CD4-positive, alpha-beta memory T cell (primary cell): ENCODE measurements at regions not wholly inside any gene's neighbourhood (a gene's known extent, or its start where the extent isn't known, plus 50 kb on each side); places are given as distances from the start of the nearest gene placed in this dataset.

Experiments
- CTCF ChIA-PET: fragments of 350-600 bp; sonication (Branson Sonifier 250); formaldehyde crosslinking; loops from one replicate; lab custom pipeline; 2021; ENCODE audit warnings: inconsistent platforms; ENCODE audit not compliant: partially characterized antibody; lab: Charles Lee
- POLR2A ChIA-PET: fragments of 350-600 bp; sonication (Branson Sonifier 250); formaldehyde crosslinking; loops from one replicate; lab custom pipeline; 2021; ENCODE audit not compliant: partially characterized antibody; lab: Charles Lee
- DNase-seq, 5 donors: peaks; one replicate each; pipeline versions ENCODE4 v3.0.0 to v3.0.0-alpha.2; 2020 to 2022; ENCODE audit warnings: mixed read lengths in 1 of 5
- H3K27ac ChIP-seq: one replicate; pipeline ENCODE4 v1.7.0; 2013; ENCODE audit warnings: low read depth, low read length
- H3K27me3 ChIP-seq: 2 replicates; pipeline ENCODE4 v1.7.0; 2013; ENCODE audit warnings: mild to moderate bottlenecking, low read length, moderate library complexity; ENCODE audit not compliant: insufficient read depth
- H3K36me3 ChIP-seq: 2 replicates; pipeline ENCODE4 v1.7.0; 2013; ENCODE audit warnings: mild to moderate bottlenecking, low read length, moderate library complexity; ENCODE audit not compliant: insufficient read depth
- H3K4me1 ChIP-seq: 2 replicates; pipeline ENCODE4 v1.7.0; 2013; ENCODE audit warnings: mild to moderate bottlenecking, low read length, moderate library complexity; ENCODE audit not compliant: insufficient read depth
- H3K4me3 ChIP-seq, 2 donors: one replicate each; pipeline ENCODE4 v1.7.0; 2013; ENCODE audit warnings: low read length in 2 of 2, mild to moderate bottlenecking in 1 of 2
- H3K9me3 ChIP-seq, 2 donors: one replicate each; pipeline ENCODE4 v1.7.0; 2013; ENCODE audit warnings: low read length in 2 of 2, control low read depth in 1 of 2; ENCODE audit not compliant: control insufficient read depth in 1 of 2
- H3K27ac Mint-ChIP-seq, 7 donors: one replicate each; pipeline ENCODE4 v1.8.0; 2020 to 2021; ENCODE audit warnings: mixed read lengths in 7 of 7, mild to moderate bottlenecking in 6 of 7, inconsistent platforms in 3 of 7, moderate library complexity in 3 of 7
- H3K27me3 Mint-ChIP-seq, 2 donors: one replicate each; pipeline ENCODE4 v1.8.0; 2020 to 2021; ENCODE audit warnings: mixed read lengths in 2 of 2
- H3K36me3 Mint-ChIP-seq, 2 donors: one replicate each; pipeline ENCODE4 v1.8.0; 2020 to 2021; ENCODE audit warnings: mixed read lengths in 2 of 2, inconsistent platforms in 1 of 2, mild to moderate bottlenecking in 1 of 2
- H3K4me1 Mint-ChIP-seq, 4 donors: one replicate each; pipeline ENCODE4 v1.8.0; 2020 to 2021; ENCODE audit warnings: mixed read lengths in 4 of 4, mild to moderate bottlenecking in 1 of 4
- H3K4me3 Mint-ChIP-seq, 8 donors: one replicate each; pipeline ENCODE4 v1.8.0; 2020 to 2021; ENCODE audit warnings: mixed read lengths in 8 of 8, mild to moderate bottlenecking in 7 of 8, moderate library complexity in 6 of 8, inconsistent platforms in 3 of 8
- H3K9me3 Mint-ChIP-seq, 8 donors: one replicate each; pipeline ENCODE4 v1.8.0; 2020 to 2021; ENCODE audit warnings: mixed read lengths in 8 of 8, mild to moderate bottlenecking in 5 of 8, inconsistent platforms in 3 of 8, moderate library complexity in 1 of 8
- intact Hi-C: fragments of 100-400 bp; cut with micrococcal nuclease; formaldehyde crosslinking; loops from one replicate; pipeline ENCODE4 v1.15.1; 2023

DNA sequence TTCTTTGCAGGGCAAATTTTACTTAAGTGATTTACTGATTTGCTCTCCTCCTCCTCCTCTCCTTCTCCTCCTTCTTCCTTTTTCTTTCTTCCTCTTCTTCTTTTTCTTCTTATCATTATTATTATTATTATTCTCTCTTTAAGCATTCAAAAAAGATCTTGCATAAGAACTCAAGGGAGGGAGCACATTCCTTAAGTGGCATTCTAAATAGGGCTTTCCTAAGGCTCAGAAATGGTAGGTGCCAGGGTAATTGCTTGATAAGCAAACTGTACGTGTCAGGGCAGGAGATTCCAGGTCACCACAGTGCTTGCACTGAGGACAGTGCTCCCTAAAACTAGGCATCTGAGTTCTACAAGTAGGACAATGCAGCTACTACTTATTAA, 92.4 kb downstream of the SPTSSA start:
- no peaks in the 10 kb centered on the region for H3K36me3 Mint-ChIP-seq
- no peaks in the 10 kb centered on the region for H3K36me3 ChIP-seq
- H3K4me3 ChIP-seq, result no peak overlapping the region
- H3K9me3 ChIP-seq, result no peaks in the 10 kb centered on the region
- POLR2A ChIA-PET, result no interaction called here
- no peak overlapping the region for H3K27ac Mint-ChIP-seq
- H3K4me3 Mint-ChIP-seq, result no peak overlapping the region
- H3K4me1 Mint-ChIP-seq, result no peaks in the 10 kb centered on the region
- H3K4me1 ChIP-seq, result no peaks in the 10 kb centered on the region
- H3K27me3 Mint-ChIP-seq, result peaks cover 5 to 21% of the 10 kb centered on the region in 2 donors
- CTCF ChIA-PET, result no interaction called here
- H3K27ac ChIP-seq, result no peak overlapping the region
- H3K27me3 ChIP-seq, result no peaks in the 10 kb centered on the region
- intact Hi-C loops, result no loop called here
- no peak for DNase-seq
- H3K9me3 Mint-ChIP-seq, result no peaks in the 10 kb centered on the region

DNA sequence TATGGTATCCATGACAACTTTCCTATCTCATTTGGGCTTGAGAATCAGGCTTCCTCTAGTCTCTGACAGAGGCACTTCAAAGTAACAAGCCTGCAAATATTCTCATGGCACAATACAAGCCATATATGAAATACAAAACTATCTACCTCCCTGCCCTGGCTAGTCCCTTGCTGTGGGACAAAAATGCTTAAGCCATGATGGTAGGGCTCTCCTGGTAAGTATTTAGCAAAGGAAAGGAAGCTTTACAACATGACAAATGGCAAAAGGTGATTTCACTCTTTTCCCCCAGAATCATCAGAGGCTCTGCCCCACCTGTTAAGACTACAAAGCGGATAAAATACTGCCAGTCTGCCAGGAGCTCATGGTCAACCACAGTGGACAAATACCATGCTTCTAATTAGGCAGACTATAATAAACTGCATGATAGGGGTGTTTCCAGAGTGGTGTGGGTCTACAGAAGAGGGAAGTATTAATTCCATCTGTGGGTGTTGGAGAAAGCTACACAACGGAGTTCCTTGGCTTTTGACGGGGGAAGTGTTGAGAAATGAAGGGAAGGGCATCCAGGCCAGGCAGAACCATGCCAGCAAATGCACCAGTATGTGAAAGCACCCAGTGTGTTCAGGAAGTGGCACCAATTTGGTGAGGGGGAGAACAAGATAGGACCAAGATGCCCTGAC, 92.9 kb downstream of the SPTSSA start:
- H3K9me3 Mint-ChIP-seq, result no peaks in the 10 kb centered on the region
- DNase-seq, result no peak

DNA sequence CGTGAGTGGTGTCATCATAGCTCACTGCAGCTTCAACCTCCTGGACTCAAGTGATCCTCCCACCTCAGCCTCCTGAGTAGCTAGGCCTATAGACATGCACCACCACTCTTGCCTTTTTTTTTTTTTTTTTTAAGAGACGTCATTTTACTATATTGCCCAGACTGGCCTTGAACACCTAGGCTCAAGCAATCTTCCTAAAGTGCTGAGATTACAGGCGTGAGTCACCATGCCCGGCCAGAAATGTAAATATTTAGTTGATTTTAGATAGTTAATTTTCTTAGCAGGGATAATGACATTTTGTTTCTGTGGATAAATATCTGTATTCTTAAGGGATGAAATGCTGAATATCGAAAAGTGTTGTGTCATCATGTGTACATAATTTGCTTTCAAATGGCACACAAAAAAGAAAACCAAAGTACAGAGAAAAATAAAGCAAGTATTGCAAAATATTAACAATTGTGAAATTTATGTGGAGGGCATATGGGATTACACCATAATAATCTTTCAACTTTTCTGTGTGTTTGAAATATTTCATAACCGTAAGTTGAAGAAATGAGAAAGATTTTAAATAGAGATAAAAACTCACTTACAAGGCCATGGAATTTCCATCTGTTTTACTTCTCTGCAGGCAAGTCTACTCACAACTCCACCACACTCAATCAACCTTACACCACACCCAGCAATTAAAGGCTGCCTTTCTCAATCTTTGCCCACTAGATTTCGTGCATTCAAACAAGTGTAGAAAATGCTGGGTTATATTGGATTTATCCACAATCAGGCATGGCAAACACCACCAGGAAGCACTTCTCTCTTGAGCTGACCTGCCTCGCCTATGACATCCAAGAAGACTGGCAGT, 93.7 kb downstream of the SPTSSA start:
- Mint-ChIP-seq H3K27ac (no peak overlapping the region), H3K27me3 (peaks cover 9 to 26% of the 10 kb centered on the region in 2 donors), H3K9me3 (no peaks in the 10 kb centered on the region), H3K4me3 (no peak overlapping the region), H3K4me1 (no peaks in the 10 kb centered on the region), H3K36me3 (no peaks in the 10 kb centered on the region)
- H3K4me3 ChIP-seq, result no peak overlapping the region
- no peak for DNase-seq
- H3K27me3 ChIP-seq, result no peaks in the 10 kb centered on the region
- no peak overlapping the region for H3K27ac ChIP-seq
- CTCF ChIA-PET, result interaction anchor here (0.7 kb wide), 1 partner anchor 9 kb away, joined by 4 read pairs; no protein-coding TSS in a partner anchor
- POLR2A ChIA-PET, result no interaction called here
- intact Hi-C loops, result no loop called here
- no peaks in the 10 kb centered on the region for H3K36me3 ChIP-seq
- no peaks in the 10 kb centered on the region for H3K4me1 ChIP-seq
- H3K9me3 ChIP-seq, result no peaks in the 10 kb centered on the region

More for the DNA sequence above, 92.9 kb downstream of the SPTSSA start:
- Mint-ChIP-seq H3K27ac (no peak overlapping the region), H3K4me1 (no peaks in the 10 kb centered on the region), H3K4me3 (no peak overlapping the region), H3K36me3 (no peaks in the 10 kb centered on the region), H3K27me3 (peaks cover 7 to 24% of the 10 kb centered on the region in 2 donors)
- no peaks in the 10 kb centered on the region for H3K4me1 ChIP-seq
- POLR2A ChIA-PET, result no interaction called here
- H3K4me3 ChIP-seq, result no peak overlapping the region
- CTCF ChIA-PET, result no interaction called here
- H3K27ac ChIP-seq, result no peak overlapping the region
- H3K27me3 ChIP-seq, result no peaks in the 10 kb centered on the region
- no peaks in the 10 kb centered on the region for H3K36me3 ChIP-seq
- H3K9me3 ChIP-seq, result no peaks in the 10 kb centered on the region
- intact Hi-C loops, result no loop called here

DNA sequence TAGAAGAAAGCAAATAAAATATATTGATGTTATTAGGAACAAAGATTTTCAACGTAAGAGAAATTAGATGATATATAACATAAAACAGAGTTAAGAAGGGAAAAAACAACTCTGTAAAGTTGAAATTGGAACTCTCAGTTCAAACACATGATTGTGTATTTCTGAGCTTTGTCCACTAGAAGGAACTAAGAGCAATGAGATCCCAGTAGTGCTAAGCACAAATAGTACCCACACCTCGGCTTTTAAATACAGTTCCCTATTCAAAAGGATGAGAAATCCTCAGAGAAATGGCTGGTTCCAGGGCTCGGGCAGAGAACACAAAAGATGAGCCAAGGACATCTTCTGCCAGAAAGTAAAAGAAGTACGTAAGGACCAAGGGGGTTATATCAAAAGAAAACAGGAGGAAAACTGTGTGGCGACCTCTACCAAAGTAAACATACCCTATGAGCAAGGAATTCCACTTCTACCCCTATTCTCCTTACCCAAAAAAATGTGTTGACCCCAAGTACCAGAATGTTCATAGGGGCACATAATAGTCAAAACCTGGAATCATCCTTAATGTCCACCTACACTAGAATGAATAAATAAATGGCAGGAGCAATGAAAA, 96.6 kb downstream of the SPTSSA start:
- DNase-seq, result no peak
- H3K9me3 Mint-ChIP-seq, result peaks cover 0 to 2% (median 0%) of the 10 kb centered on the region in 8 donors
- Histone ChIP-seq H3K4me1 (no peaks in the 10 kb centered on the region), H3K4me3 (no peak overlapping the region), H3K36me3 (no peaks in the 10 kb centered on the region), H3K9me3 (no peaks in the 10 kb centered on the region), H3K27me3 (no peaks in the 10 kb centered on the region), H3K27ac (no peak overlapping the region)
- CTCF ChIA-PET, result interaction anchor here (1.2 to 1.8 kb wide), 2 partner anchors 10 to 34 kb away, joined by 3 to 5 read pairs; no protein-coding TSS in a partner anchor
- H3K27me3 Mint-ChIP-seq, result peaks cover 8 to 28% of the 10 kb centered on the region in 2 donors
- POLR2A ChIA-PET, result no interaction called here
- no peak overlapping the region for H3K27ac Mint-ChIP-seq
- intact Hi-C loops, result no loop called here
- H3K36me3 Mint-ChIP-seq, result no peaks in the 10 kb centered on the region
- H3K4me1 Mint-ChIP-seq, result no peaks in the 10 kb centered on the region
- H3K4me3 Mint-ChIP-seq, result no peak overlapping the region

DNA sequence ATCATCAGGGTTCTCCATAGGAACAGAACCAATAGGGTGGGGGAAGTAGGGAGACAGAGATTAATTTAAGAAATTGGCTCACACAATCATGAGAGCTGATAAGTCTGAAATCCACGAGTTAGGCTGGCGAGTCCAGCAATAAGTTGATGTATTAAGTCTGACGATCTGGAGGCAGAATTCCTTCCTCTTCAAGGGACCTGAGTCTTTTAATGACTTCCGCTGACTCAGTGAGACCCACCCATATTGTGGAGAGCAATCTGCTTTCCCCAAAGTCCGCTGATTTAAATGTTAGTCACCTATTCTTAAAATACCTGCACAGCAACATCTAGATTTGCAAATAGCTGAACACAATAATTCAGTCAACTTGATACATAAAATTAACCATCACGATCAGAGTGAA, 97.8 kb downstream of the SPTSSA start:
- Mint-ChIP-seq H3K9me3 (peaks cover 0 to 2% (median 0%) of the 10 kb centered on the region in 8 donors), H3K36me3 (no peaks in the 10 kb centered on the region), H3K4me3 (no peak overlapping the region), H3K27me3 (peaks cover 8 to 26% of the 10 kb centered on the region in 2 donors), H3K27ac (no peak overlapping the region), H3K4me1 (peaks cover 0 to 6% (median 3%) of the 10 kb centered on the region in 4 donors)
- H3K9me3 ChIP-seq, result no peaks in the 10 kb centered on the region
- no peak overlapping the region for H3K4me3 ChIP-seq
- H3K36me3 ChIP-seq, result no peaks in the 10 kb centered on the region
- ChIA-PET POLR2A (no interaction called here), CTCF (interaction anchor here (1.8 kb wide), 1 partner anchor 32 kb away, joined by 5 read pairs; no protein-coding TSS in a partner anchor)
- H3K27ac ChIP-seq, result no peak overlapping the region
- no peaks in the 10 kb centered on the region for H3K4me1 ChIP-seq
- no peak for DNase-seq
- no peaks in the 10 kb centered on the region for H3K27me3 ChIP-seq
- intact Hi-C loops, result no loop called here

DNA sequence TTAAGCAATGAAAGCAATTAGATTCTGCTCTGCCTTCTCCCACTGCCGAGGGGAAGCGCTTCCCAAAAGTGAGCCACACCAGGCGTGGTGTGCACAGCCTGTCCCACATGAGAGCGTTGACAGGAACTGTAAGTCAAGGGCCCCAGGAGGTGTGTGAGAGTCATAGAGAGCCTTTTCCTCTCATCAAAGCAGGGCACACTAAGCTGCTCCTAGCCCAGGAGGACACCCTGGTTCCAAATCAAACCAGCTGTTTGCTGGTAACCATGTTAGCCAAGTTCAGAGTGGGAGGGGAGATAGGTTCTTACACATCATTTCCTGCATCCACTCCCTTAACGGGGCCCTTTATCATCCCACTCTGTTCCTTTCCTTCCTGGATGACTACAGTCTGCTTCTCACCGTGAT, 98.3 kb downstream of the SPTSSA start:
- DNase-seq, result no peak
- intact Hi-C loops, result no loop called here
- POLR2A ChIA-PET, result no interaction called here
- Histone ChIP-seq H3K27ac (no peak overlapping the region), H3K4me3 (no peak overlapping the region), H3K27me3 (no peaks in the 10 kb centered on the region), H3K36me3 (no peaks in the 10 kb centered on the region), H3K9me3 (no peaks in the 10 kb centered on the region), H3K4me1 (no peaks in the 10 kb centered on the region)
- Mint-ChIP-seq H3K4me1 (peaks cover 0 to 6% (median 3%) of the 10 kb centered on the region in 4 donors), H3K27ac (no peak overlapping the region), H3K27me3 (peaks cover 8 to 24% of the 10 kb centered on the region in 2 donors), H3K9me3 (peaks cover 0 to 2% (median 0%) of the 10 kb centered on the region in 8 donors), H3K36me3 (no peaks in the 10 kb centered on the region), H3K4me3 (no peak overlapping the region)
- CTCF ChIA-PET, result no interaction called here

DNA sequence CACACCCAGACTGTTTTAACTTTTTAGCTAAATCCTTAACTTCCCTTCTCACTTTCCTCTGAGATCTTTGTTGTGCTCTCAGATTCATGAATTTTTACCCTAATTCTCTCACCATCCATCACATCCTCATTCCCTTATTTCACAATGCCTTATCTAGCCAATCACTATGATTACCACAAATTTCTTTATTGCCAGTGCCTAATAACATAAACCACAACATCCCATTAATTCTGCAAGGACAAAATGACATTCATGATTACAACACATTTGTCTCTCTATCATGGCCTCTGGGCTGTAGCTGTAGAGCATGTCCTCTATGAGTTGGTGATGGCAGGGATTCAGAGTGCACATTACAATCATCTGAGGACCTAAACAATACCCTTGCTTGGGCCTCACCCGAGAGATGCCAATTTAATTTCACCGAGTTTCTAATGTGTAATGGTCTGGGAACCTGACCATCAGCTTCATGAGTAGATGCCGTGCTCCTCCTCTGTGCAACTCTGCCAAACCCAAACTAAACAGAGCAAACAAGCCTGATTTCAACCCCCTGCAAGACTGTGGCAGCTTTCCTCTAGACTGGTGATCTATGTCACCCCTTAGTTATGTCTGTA, 99.3 kb downstream of the SPTSSA start:
- Mint-ChIP-seq H3K27ac (no peak overlapping the region), H3K4me1 (peaks cover 0 to 6% (median 3%) of the 10 kb centered on the region in 4 donors), H3K27me3 (peaks cover 8 to 21% of the 10 kb centered on the region in 2 donors), H3K36me3 (no peaks in the 10 kb centered on the region), H3K4me3 (no peak overlapping the region), H3K9me3 (peaks cover 0 to 2% (median 0%) of the 10 kb centered on the region in 8 donors)
- Histone ChIP-seq H3K4me1 (no peaks in the 10 kb centered on the region), H3K4me3 (no peak overlapping the region), H3K9me3 (no peaks in the 10 kb centered on the region), H3K27me3 (no peaks in the 10 kb centered on the region), H3K27ac (no peak overlapping the region), H3K36me3 (no peaks in the 10 kb centered on the region)
- intact Hi-C loops, result no loop called here
- no peak for DNase-seq
- POLR2A ChIA-PET, result no interaction called here
- CTCF ChIA-PET, result interaction anchor here (0.7 kb wide), 1 partner anchor 998 kb away, joined by 3 read pairs; no protein-coding TSS in a partner anchor
